ENCODE measurements at regions not wholly inside any gene's neighbourhood (a gene's known extent, or its start where the extent isn't known, plus 50 kb on each side); places are given as distances from the start of the nearest gene placed in this dataset.

DNA sequence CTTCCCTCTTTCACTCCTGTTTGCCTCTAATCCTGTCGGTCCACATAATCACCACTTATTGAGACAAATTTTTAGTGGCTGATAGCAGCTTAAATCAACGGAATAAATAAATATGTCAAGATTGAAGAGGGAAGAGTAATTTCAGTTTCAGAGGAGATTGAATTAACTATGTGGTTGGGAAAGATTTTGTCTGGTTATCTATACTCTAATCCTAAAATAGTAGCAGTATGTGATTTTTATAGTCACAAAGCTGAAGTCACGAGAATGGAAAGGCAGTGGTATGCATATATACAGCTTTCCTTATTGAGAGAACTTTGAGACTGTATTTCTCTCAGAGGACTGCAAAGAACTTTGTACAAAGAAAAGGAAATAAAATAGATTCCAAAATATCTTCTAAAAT, 493.3 kb downstream of the FAT4 start:
- H3K9me3 ChIP-seq, result no peaks in the 10 kb centered on the region
- TF ChIP-seq, protein P1, sequence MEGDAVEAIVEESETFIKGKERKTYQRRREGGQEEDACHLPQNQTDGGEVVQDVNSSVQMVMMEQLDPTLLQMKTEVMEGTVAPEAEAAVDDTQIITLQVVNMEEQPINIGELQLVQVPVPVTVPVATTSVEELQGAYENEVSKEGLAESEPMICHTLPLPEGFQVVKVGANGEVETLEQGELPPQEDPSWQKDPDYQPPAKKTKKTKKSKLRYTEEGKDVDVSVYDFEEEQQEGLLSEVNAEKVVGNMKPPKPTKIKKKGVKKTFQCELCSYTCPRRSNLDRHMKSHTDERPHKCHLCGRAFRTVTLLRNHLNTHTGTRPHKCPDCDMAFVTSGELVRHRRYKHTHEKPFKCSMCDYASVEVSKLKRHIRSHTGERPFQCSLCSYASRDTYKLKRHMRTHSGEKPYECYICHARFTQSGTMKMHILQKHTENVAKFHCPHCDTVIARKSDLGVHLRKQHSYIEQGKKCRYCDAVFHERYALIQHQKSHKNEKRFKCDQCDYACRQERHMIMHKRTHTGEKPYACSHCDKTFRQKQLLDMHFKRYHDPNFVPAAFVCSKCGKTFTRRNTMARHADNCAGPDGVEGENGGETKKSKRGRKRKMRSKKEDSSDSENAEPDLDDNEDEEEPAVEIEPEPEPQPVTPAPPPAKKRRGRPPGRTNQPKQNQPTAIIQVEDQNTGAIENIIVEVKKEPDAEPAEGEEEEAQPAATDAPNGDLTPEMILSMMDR (IDR thresholded peaks at IDR 0.05; ENCODE audit: low read depth, low read length), result no peak
- no peaks in the 10 kb centered on the region for H3K27me3 ChIP-seq
- no peak for DNase-seq
- H3K4me3 ChIP-seq (ENCODE audit: low read depth, low read length), result no peak overlapping the region
- peaks cover 5% of the 10 kb centered on the region; the same call in 1 of the 2 replicates for H3K4me1 ChIP-seq
- no peaks in the 10 kb centered on the region for H3K36me3 ChIP-seq

GRCh38 chr4:125808570-125808969, 493.8 kb downstream of the FAT4 start:
- peaks cover 5% of the 10 kb centered on the region; the same call in 1 of the 2 replicates for H3K4me1 ChIP-seq
- H3K36me3 ChIP-seq, result no peaks in the 10 kb centered on the region
- no peaks in the 10 kb centered on the region for H3K27me3 ChIP-seq
- H3K4me3 ChIP-seq (ENCODE audit: low read depth, low read length), result no peak overlapping the region
- DNase-seq, result no peak
- TF ChIP-seq, protein P1 (IDR thresholded peaks at IDR 0.05; ENCODE audit: low read depth, low read length), result no peak
- H3K9me3 ChIP-seq, result no peaks in the 10 kb centered on the region

DNA sequence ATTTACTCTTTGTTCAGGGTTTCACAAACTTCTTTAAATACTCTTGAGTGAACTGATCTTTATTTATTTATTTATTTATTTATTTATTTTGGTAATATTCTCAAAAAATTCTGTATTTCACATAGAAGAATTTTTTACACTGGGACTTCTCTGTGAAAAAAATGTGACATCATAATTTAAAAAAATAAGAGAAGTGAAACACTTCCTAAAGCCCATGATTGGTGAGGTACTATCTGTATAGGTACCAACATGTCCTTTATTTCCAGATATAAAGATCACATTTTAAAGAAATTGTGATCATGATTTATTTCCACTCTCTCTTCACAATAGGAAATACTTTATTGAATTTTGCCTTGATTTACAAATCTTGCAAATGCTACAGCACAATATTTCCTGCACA, 497.1 kb downstream of the FAT4 start:
- TF ChIP-seq, protein P1 (IDR thresholded peaks at IDR 0.05; ENCODE audit: low read depth, low read length), result no peak
- Histone ChIP-seq H3K27me3 (no peaks in the 10 kb centered on the region), H3K9me3 (no peaks in the 10 kb centered on the region), H3K36me3 (no peaks in the 10 kb centered on the region), H3K4me1 (peaks cover 5% of the 10 kb centered on the region; the same call in 1 of the 2 replicates), H3K4me3 (ENCODE audit: low read depth, low read length) (no peak overlapping the region)
- no peak for DNase-seq

- no peaks in the 10 kb centered on the region for H3K9me3 ChIP-seq
- no peaks in the 10 kb centered on the region for H3K27me3 ChIP-seq
- DNase-seq, result no peak
- H3K4me3 ChIP-seq (ENCODE audit: low read depth, low read length), result no peak overlapping the region
- peaks cover 12% of the 10 kb centered on the region for H3K4me1 ChIP-seq
- H3K36me3 ChIP-seq, result no peaks in the 10 kb centered on the region
- TF ChIP-seq, protein P1 (IDR thresholded peaks at IDR 0.05; ENCODE audit: low read depth, low read length), result no peak
Observed at GRCh38 chr4:125826801-125827695, 512.3 kb downstream of the FAT4 start.

DNA sequence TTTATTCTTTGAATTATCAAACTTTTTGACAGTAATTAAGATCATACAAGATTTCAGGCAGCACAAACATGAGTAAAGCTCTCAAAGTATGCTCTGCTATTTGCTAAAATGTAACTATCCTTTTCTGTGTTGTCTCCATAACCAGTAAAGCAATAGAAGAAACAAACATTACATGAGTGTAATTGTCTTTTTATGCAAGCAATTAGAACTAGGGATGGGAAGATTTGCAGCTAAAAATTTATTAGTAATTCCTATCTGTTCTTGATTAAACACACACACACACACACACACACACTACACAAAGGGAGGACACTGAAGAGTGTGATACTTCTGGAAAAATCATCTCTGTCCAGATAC, 512.9 kb downstream of the FAT4 start:
- Histone ChIP-seq H3K4me1 (peaks cover 12% of the 10 kb centered on the region), H3K36me3 (no peaks in the 10 kb centered on the region), H3K27me3 (no peaks in the 10 kb centered on the region), H3K4me3 (ENCODE audit: low read depth, low read length) (no peak overlapping the region), H3K9me3 (no peaks in the 10 kb centered on the region)
- DNase-seq, result no peak
- TF ChIP-seq, protein P1 (IDR thresholded peaks at IDR 0.05; ENCODE audit: low read depth, low read length), result no peak

GRCh38 chr4:125828346-125828745, 513.6 kb downstream of the FAT4 start:
- TF ChIP-seq, protein P1 (IDR thresholded peaks at IDR 0.05; ENCODE audit: low read depth, low read length), result no peak
- no peaks in the 10 kb centered on the region for H3K9me3 ChIP-seq
- no peaks in the 10 kb centered on the region for H3K36me3 ChIP-seq
- H3K4me1 ChIP-seq, result peaks cover 12% of the 10 kb centered on the region
- no peaks in the 10 kb centered on the region for H3K27me3 ChIP-seq
- DNase-seq, result no peak
- H3K4me3 ChIP-seq (ENCODE audit: low read depth, low read length), result no peak overlapping the region

Measured in BE2C (cell line).